Activated CD8-positive, alpha-beta memory T cell treated with anti-CD3 and anti-CD28 coated beads for 48 hours (primary cell): ENCODE measurements at regions not wholly inside any gene's neighbourhood (a gene's known extent, or its start where the extent isn't known, plus 50 kb on each side); places are given as distances from the start of the nearest gene placed in this dataset.

Source experiments
- DNase-seq, 3 experiments: peaks; one replicate each; pipeline ENCODE4 v3.0.0-alpha.2; 2020; ENCODE audit warnings: low read depth in 2 of 3, low spot score in 2 of 3

- DNase-seq = no peak
Measured at GRCh38 chr16:79687249-79688130, 87.0 kb upstream of the MAF start.

- no peak for DNase-seq
Measured at GRCh38 chr16:79685871-79686270, 85.3 kb upstream of the MAF start.

- no peak for DNase-seq
Measured at GRCh38 chr16:79679334-79679733, 78.8 kb upstream of the MAF start.

- DNase-seq = no peak
Measured at GRCh38 chr16:79677799-79678530, 77.4 kb upstream of the MAF start.

- no peak for DNase-seq
Measured at GRCh38 chr16:79673635-79674034, 73.1 kb upstream of the MAF start.

- DNase-seq = no peak
Measured at GRCh38 chr16:79672524-79672923, 72.0 kb upstream of the MAF start.

GRCh38 chr16:79668502-79668901 is 68.0 kb upstream of the MAF start:
- DNase-seq = no peak

GRCh38 chr16:79665970-79666369 is 65.4 kb upstream of the MAF start:
- no peak for DNase-seq

GRCh38 chr16:79664407-79664806 is 63.9 kb upstream of the MAF start:
- no peak for DNase-seq

- DNase-seq = no peak
Measured at GRCh38 chr16:79662669-79663313, 62.3 kb upstream of the MAF start.

- no peak for DNase-seq
Measured at GRCh38 chr16:79662122-79662521, 61.6 kb upstream of the MAF start.

GRCh38 chr16:79661578-79661977 is 61.0 kb upstream of the MAF start:
- no peak for DNase-seq

GRCh38 chr16:79659344-79659743 is 58.8 kb upstream of the MAF start:
- DNase-seq = no peak

- DNase-seq = no peak
Measured at GRCh38 chr16:79658301-79659033, 57.9 kb upstream of the MAF start.

- DNase-seq = no peak
Measured at GRCh38 chr16:79656553-79657115, 56.1 kb upstream of the MAF start.

- no peak for DNase-seq
Measured at GRCh38 chr16:79653373-79653891, 52.9 kb upstream of the MAF start.

GRCh38 chr16:79651363-79651762 is 50.8 kb upstream of the MAF start:
- DNase-seq = no peak
